ENCODE measurements at regions not wholly inside any gene's neighbourhood (a gene's known extent, or its start where the extent isn't known, plus 50 kb on each side); places are given as distances from the start of the nearest gene placed in this dataset.

GRCh38 chr21:43332861-43333297 lies 94.1 kb downstream of the SIK1 start:
- ATAC-seq (peak; percentile 3), DNase-seq (no peak)

DNA sequence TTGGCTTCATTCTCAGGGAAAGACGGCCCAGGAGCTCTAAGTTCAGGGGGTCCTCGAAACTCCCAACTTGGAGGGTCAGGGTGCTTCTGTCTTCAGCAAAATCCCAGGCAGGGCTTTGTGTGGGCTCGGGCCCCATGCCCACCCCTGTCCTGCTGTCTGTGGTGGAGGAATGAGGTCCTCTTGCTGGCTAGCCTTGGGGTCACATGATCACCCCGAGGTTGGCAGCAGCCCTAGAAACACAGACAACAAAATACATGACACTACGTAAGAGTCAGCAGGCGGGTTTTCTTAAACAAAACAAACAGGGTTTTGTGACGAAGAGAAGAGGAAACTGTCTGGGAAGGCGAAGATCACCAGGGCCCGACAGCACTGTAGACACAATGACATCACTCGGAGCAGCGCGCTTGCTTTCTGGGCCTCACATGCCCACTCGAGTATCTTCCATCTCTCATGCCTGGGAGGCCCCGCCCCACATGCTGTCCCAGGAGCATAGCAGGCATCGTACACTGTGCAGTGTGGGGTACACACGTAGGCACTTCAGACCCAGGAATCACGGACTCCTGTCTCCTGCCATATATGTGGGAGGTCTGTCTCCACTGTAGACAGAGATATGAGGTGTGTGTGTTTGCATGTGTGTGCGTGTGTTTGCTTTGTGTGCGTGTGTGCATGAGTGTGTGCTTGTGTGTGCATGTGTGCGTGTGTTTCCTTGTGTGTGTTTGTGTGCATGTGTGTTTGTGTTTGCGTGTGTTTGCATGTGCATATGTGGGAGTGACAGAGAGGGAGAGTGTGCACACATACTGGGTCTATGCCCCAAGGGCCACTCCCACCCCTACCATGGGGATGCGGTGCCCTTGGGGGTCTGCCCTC lies 94.7 kb downstream of the SIK1 start:
- no peak for DNase-seq
- no peak for ATAC-seq

GRCh38 chr21:43331111-43331961 lies 95.6 kb downstream of the SIK1 start:
- ATAC-seq (no peak), DNase-seq (no peak)

GRCh38 chr21:43330306-43330881 lies 96.5 kb downstream of the SIK1 start:
- ATAC-seq (no peak), DNase-seq (no peak)

- no peak for DNase-seq
Measured at GRCh38 chr21:43329711-43330269, 97.1 kb downstream of the SIK1 start.

GRCh38 chr21:43328958-43329691 lies 97.8 kb downstream of the SIK1 start:
- ATAC-seq = no peak
- DNase-seq = no peak

More at GRCh38 chr21:43329711-43330269, 97.1 kb downstream of the SIK1 start:
- no peak for ATAC-seq

DNA sequence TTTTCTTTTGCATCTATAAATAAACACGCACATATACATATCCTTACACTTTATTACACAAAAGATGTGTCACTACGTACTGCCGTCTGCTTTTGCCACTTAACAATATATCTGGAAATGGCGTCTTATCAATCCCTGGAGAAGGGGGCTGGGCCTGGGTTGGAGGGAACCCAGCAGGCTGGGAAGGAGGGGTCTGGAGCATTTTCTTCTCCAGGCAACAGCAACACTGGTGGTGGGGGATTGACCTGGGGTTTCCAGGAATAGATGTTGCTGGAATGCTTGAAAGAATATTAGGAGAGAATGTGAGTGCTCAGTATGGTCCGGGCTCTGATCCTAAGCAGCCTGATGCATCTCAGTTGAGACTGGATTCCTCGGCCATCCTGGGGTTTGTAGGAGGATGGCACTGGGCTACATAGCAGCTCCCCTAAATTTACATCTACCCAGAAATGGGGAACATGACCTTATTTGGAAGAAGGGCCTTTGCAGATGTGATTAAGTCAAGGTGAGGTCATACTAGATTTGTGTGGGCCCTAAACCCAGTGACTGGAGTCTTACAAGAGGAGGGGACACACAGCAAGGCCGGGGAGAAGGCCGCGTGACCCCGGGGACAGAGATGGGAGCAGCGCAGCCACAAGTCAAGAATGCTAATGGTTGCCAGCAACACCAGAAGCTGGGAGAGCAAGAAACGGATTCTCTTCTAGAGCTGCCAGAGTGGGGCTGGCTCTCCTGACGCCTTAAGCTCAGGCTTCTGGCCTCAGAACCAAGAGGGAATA lies 98.6 kb downstream of the SIK1 start:
- ATAC-seq (no peak), DNase-seq (no peak)

- ATAC-seq = peak; percentile 34
- no peak for DNase-seq
Measured at GRCh38 chr21:43325968-43326715, 100.8 kb downstream of the SIK1 start.

DNA sequence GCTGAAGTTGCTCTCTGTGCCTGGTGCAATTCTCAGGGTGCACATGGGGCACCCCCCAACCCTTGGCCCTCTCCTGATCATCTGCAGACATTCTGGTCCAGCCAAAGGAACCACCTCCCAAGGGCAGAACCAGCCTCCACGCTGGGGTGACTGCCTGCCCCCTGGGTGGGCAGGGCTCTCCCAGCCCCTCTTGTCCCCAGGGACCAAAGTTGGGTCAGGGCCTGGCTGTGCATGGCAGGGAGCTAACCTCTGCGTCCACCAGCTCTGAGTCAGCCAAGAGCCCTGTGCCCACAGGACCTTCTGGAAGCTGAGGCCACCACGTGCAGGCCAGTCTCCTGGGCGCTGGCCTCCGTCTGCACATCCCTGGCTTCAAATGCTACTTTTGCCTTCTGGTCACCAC lies 101.9 kb downstream of the SIK1 start:
- ATAC-seq (no peak), DNase-seq (no peak)

DNA sequence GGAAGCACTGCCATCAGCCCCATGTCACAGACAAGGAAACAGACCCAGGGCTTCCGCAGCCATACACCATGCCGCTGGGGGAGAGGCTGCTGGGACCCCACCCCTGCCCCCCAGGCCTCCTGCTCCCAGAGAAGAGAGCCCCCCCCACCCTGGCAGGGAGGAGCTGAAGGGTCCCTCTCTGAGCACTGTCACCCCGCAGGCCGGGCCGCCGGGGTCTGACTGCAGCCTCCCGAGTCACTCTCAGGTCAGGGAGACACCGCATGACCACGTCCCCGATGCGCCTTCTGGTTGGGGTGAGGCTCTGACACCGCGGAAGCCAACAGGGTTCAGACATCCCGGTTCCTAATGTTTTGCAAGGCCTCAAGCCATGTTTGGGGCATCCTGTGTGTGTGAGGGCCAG lies 102.3 kb downstream of the SIK1 start:
- DNase-seq = no peak
- no peak for ATAC-seq

GRCh38 chr21:43323244-43324005 lies 103.5 kb downstream of the SIK1 start:
- no peak for ATAC-seq
- no peak for DNase-seq

DNA sequence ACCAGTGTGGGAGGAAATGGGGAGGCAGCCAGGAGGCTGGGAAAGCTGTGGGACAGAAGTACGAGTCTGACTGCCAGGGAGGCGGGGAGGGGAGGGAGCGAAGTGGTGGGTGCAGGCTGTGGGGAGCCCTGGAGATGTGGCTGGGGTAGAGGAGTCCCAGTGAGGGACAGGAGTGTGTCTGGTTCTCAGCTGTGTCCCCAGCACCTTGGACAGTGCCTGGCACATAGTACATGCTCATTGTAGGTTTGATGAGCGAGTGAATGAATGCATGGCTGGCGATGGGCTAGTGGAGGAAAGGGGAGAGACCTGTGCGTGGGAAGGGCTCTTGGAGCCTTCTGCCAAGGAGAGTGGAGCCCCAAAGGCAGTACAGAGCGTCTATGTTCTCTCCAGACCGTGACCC lies 104.1 kb downstream of the SIK1 start:
- DNase-seq (no peak), ATAC-seq (no peak)

- ATAC-seq (no peak), DNase-seq (no peak)
Measured at GRCh38 chr21:43322311-43322710, 104.6 kb downstream of the SIK1 start.

DNA sequence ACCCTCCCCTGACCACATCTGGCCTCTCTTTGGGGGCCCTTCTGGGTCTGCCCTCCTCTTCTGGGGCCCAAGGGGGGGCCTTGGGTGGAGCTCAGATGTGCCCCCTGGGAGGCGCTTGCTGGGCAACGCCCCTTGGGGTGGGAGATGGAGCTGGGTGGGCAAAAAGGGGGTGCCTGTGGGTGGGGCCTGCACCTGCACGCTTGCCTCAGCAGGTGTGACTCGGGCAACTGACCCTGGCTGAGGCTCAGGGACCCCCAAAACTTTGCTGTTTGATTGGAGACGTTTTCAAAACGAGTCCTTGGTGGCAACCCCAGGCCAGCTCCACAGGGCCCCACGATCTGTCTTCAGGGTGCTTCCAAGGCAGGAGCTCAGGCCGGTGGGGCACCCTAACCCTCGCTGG lies 105.3 kb downstream of the SIK1 start:
- no peak for ATAC-seq
- DNase-seq = no peak

DNA sequence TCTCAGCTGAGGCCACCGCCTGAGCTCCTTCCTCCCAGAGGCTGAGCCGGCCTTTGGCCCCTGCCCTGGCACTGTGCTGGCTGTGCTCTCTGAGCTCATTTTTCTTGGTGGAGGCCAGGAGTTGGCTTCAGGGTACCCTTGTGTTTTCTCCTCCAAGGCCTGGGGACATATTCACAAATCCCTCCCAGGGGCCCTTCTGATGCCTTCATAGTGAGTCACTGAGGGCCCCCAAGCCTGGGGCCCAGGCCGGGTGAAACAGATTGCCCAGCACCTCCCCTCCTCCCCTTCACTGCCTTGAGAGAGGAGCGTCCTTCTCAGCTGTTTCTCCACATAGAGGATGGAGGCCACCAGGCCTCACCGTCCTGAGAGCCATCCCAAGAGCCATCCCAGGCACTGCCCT lies 105.8 kb downstream of the SIK1 start:
- ATAC-seq (no peak), DNase-seq (no peak)

DNA sequence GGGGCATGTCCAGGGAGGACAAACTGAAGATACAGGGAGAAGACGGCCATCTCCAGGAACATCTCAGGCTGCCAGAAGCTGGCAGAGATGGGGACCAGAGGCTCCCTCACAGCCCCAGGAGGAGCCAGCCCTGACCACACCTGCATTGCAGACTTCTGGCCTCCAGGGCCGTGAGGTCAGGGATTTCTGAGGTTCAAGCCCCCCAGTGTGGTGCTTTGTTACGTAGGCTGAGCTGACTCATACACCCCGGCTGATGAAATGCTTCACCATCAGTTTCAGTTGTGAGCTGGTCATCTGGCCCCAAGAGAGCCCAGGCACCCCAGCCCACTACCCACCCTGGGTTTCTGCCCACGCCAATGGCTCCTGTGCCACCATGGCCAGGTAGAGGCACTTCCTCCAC lies 106.4 kb downstream of the SIK1 start:
- ATAC-seq (no peak), DNase-seq (no peak)

DNA sequence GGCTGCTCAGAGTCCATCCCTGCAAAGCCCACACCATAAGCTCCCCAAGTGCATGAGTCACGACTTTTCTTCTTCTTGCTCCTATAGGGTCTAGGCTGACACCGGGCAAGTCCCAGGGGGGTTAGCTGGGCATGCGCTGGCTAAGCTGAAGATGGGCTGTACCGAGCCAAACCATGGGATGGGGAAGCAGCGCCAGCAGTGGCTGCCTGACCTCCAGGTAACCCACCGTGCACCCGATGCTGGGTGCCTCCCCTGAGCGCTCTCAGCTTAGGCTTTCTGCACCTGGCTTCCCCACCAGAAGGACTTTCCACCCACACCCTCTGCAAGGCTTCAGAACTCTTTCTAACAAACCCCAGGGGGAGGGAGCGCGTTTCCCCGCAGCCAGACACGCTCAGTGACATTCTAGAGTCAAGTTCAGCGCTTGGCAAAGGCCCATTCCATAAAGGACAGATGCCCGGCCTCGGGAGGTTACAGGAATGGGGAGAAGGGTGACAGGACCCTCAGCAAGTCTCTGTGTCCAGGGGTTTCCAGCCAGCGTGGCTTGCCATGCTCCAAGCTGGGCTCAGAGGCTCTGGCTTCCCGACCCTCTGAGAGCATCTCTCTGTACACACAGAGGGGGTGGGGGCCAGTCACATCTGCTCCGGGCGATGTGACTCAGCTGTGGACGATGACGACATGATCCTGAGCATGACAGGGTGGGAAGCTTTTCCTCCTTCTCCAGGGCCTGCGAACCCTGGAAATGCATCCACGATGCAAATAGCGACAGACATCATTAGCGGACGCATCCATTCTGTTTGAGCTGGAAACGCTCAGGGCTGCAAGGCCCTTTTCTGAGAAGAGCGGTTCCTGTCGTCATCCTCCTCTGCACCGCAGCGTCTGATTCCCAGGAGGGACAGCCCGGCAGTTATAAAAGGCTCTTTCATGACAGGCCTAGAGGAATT lies 107.8 kb downstream of the SIK1 start:
- DNase-seq (no peak), ATAC-seq (peak; percentile 10)

DNA sequence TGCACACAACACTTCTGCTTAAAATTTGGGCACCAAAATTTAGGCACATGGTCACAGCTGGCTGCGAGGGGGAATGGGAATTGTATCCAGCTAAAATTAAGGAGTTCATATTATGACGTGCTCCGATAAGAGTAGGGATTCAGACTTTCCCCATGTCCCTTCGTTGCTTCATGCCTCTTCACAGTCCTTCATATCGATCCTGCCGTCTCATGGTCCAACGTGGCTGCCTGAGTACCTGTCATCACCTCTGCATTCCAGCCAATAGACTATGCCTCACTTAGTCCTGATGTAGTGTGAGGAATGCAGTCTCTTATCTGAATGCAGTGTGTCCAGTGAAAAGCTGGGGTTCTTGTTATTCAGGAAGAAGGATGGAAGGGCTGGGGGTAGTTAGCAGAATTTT lies 108.6 kb downstream of the SIK1 start:
- DNase-seq (no peak), ATAC-seq (no peak)
